Skin of body (tissue), 1 donor: ENCODE measurements at regions not wholly inside any gene's neighbourhood (a gene's known extent, or its start where the extent isn't known, plus 50 kb on each side); places are given as distances from the start of the nearest gene placed in this dataset.
"Not testable (repeated sequence)": the region's sequence is repeated elsewhere in the genome, so short reads cannot be mapped to it uniquely, and the experiment has no call there.

Source experiments
- DNase-seq: peaks from one replicate; lab custom pipeline; 2025; lab: John Stamatoyannopoulos, UW

- DNase-seq = not testable (repeated sequence)
Measured at GRCh38 chr2:239592629-239593290, 191.9 kb upstream of the HDAC4 start.

GRCh38 chr2:239590995-239591915 lies 190.4 kb upstream of the HDAC4 start:
- no peak for DNase-seq

- DNase-seq = no peak
Measured at GRCh38 chr2:239590276-239590675, 189.5 kb upstream of the HDAC4 start.

- no peak for DNase-seq
Measured at GRCh38 chr2:239589833-239590232, 189.0 kb upstream of the HDAC4 start.

- DNase-seq = no peak
Measured at GRCh38 chr2:239589270-239589825, 188.5 kb upstream of the HDAC4 start.

GRCh38 chr2:239588451-239589269 lies 187.8 kb upstream of the HDAC4 start:
- no peak for DNase-seq

- no peak for DNase-seq
Measured at GRCh38 chr2:239587841-239588240, 187.0 kb upstream of the HDAC4 start.

- DNase-seq = no peak
Measured at GRCh38 chr2:239587311-239587731, 186.5 kb upstream of the HDAC4 start.

GRCh38 chr2:239586651-239587310 lies 186.0 kb upstream of the HDAC4 start:
- no peak for DNase-seq

GRCh38 chr2:239585422-239585821 lies 184.6 kb upstream of the HDAC4 start:
- DNase-seq = no peak

- DNase-seq = no peak
Measured at GRCh38 chr2:239584986-239585385, 184.2 kb upstream of the HDAC4 start.

GRCh38 chr2:239583879-239584859 lies 183.3 kb upstream of the HDAC4 start:
- DNase-seq = no peak

- no peak for DNase-seq
Measured at GRCh38 chr2:239583171-239583878, 182.5 kb upstream of the HDAC4 start.

- no peak for DNase-seq
Measured at GRCh38 chr2:239582476-239582875, 181.7 kb upstream of the HDAC4 start.

- DNase-seq = no peak
Measured at GRCh38 chr2:239581352-239581901, 180.6 kb upstream of the HDAC4 start.

GRCh38 chr2:239580199-239580527 lies 179.3 kb upstream of the HDAC4 start:
- no peak for DNase-seq

GRCh38 chr2:239579524-239580198 lies 178.8 kb upstream of the HDAC4 start:
- no peak for DNase-seq

- no peak for DNase-seq
Measured at GRCh38 chr2:239579081-239579480, 178.3 kb upstream of the HDAC4 start.
